A549 (cell line): ENCODE measurements at regions not wholly inside any gene's neighbourhood (a gene's known extent, or its start where the extent isn't known, plus 50 kb on each side); places are given as distances from the start of the nearest gene placed in this dataset.

ENCODE experiments used
- ATAC-seq, 2 experiments: fragments of 200-7000 bp in 1 of 2; fragments of >200 bp in 1 of 2; cut with Nextera tagmentation in 1 of 2; cut with Tn5 transposase in 1 of 2; 3 replicates each; pipeline versions ENCODE4 v1.8.0 to v1.9.1; 2018 to 2020; ENCODE audit warnings: mild to moderate bottlenecking in 1 of 2, moderate library complexity in 1 of 2
- CTCF ChIA-PET: fragments of 300-600 bp; sonication (Branson Sonifier 250); formaldehyde crosslinking; extraction: SDS; loops from one replicate; lab custom pipeline; 2021; ENCODE audit warnings: antibody characterized with exemption, inconsistent platforms; lab: Yijun Ruan, JAX
- POLR2A ChIA-PET: fragments of 350-600 bp; formaldehyde crosslinking; extraction: SDS; loops from one replicate; lab custom pipeline; 2021; ENCODE audit warnings: antibody characterized with exemption, inconsistent platforms; lab: Yijun Ruan, JAX
- DNase-seq, 2 experiments: peaks; one replicate each; pipeline versions ENCODE4 v3.0.0 to v3.0.0-alpha.2; 2011 to 2016; ENCODE audit warnings: low read depth in 1 of 2, low spot score in 1 of 2
- FAIRE-seq: peaks from 2 replicates; lab custom pipeline; 2011; peaks lifted over from hg19 to GRCh38; lab: Jason Lieb, UNC
- H3K27ac ChIP-seq, 2 experiments: fragments of >200 bp; sonication (Bioruptor Twin); formaldehyde crosslinking; 3 replicates each; pipeline ENCODE4 v1.5.1; 2016 to 2017
- H3K4me1 ChIP-seq: fragments of >200 bp; sonication (Bioruptor Twin); formaldehyde crosslinking; 3 replicates; pipeline ENCODE4 v1.6.1; 2016
- H3K4me2 ChIP-seq: fragments of >200 bp; sonication (Bioruptor Twin); formaldehyde crosslinking; 3 replicates; pipeline ENCODE4 v1.6.1; 2016
- H3K4me3 ChIP-seq: fragments of >200 bp; sonication (Bioruptor Twin); formaldehyde crosslinking; 3 replicates; pipeline ENCODE4 v1.5.1; 2016
- H3K9me3 ChIP-seq: fragments of >200 bp; sonication (Bioruptor Twin); formaldehyde crosslinking; 3 replicates; pipeline ENCODE4 v1.6.1; 2016
- CBX8 ChIP-seq: fragments of 200-600 bp; sonication (generic); IDR thresholded peaks from 2 replicates; pipeline ENCODE4 v1.6.1; 2016
- CHD4 ChIP-seq: fragments of 200-600 bp; sonication (generic); IDR thresholded peaks from 2 replicates; pipeline ENCODE4 v1.6.1; 2016; ENCODE audit warnings: antibody characterized with exemption, mild to moderate bottlenecking, borderline replicate concordance
- E2F6 ChIP-seq: IDR thresholded peaks from 2 replicates; pipeline ENCODE4 v1.6.1; 2012; ENCODE audit warnings: low read depth, borderline replicate concordance
- EHMT2 ChIP-seq: fragments of 200-600 bp; sonication (generic); IDR thresholded peaks from 2 replicates; pipeline ENCODE4 v1.6.1; 2016; ENCODE audit warnings: antibody characterized with exemption, low read depth, mild to moderate bottlenecking, moderate library complexity
- FOSB ChIP-seq: fragments of 250-450 bp; sonication (Bioruptor Pico); IDR thresholded peaks from 2 replicates; pipeline ENCODE4 v1.5.0; 2020; ENCODE audit warnings: mild to moderate bottlenecking, moderate library complexity
- HOXB5 ChIP-seq: fragments of 250-450 bp; sonication (Bioruptor Pico); IDR thresholded peaks from 2 replicates; pipeline ENCODE4 v1.5.0; 2020; ENCODE audit warnings: mild to moderate bottlenecking, moderate library complexity
- KDM5A ChIP-seq: fragments of 200-600 bp; sonication (generic); IDR thresholded peaks from 2 replicates; pipeline ENCODE4 v1.6.1; 2016; ENCODE audit warnings: antibody characterized with exemption, mild to moderate bottlenecking
- MYC ChIP-seq: IDR thresholded peaks from 2 replicates; pipeline ENCODE4 v1.6.1; 2012; ENCODE audit warnings: mild to moderate bottlenecking, inconsistent platforms, low read length, improper control_type of control experiment, borderline replicate concordance
- NFE2L2 ChIP-seq: fragments of 150-350 bp; conservative IDR thresholded peaks from 2 replicates; pipeline ENCODE4 v1.6.1; 2014; ENCODE audit warnings: low read length
- NR3C1 ChIP-seq: fragments of >200 bp; sonication (Bioruptor Twin); formaldehyde crosslinking; IDR thresholded peaks from 3 replicates; pipeline ENCODE4 v1.6.1; 2017
- PBX3 ChIP-seq: IDR thresholded peaks from 2 replicates; pipeline ENCODE4 v1.6.1; 2012
- PHF8 ChIP-seq: fragments of 200-600 bp; sonication (generic); IDR thresholded peaks from 2 replicates; pipeline ENCODE4 v1.6.1; 2016; ENCODE audit warnings: low read depth, mild to moderate bottlenecking, antibody characterized with exemption, moderate library complexity, borderline replicate concordance
- POLR2A ChIP-seq: IDR thresholded peaks from 2 replicates; pipeline ENCODE4 v1.6.1; 2012; ENCODE audit warnings: mild to moderate bottlenecking, low read length
- RCOR1 ChIP-seq: fragments of 150-350 bp; IDR thresholded peaks from 2 replicates; pipeline ENCODE4 v1.6.1; 2014; ENCODE audit warnings: antibody characterized with exemption, low read length, low read depth
- REST ChIP-seq: fragments of 200-600 bp; sonication (generic); IDR thresholded peaks from 2 replicates; pipeline ENCODE4 v1.6.1; 2016; ENCODE audit warnings: antibody characterized with exemption, mild to moderate bottlenecking, moderate library complexity
- RNF2 ChIP-seq: fragments of 200-600 bp; sonication (generic); IDR thresholded peaks from 2 replicates; pipeline ENCODE4 v1.6.1; 2016; ENCODE audit warnings: low read depth, mild to moderate bottlenecking, antibody characterized with exemption, moderate library complexity, borderline replicate concordance
- TP53 ChIP-seq: fragments of 250-450 bp; sonication (Bioruptor Pico); IDR thresholded peaks from 2 replicates; pipeline ENCODE4 v1.5.0; 2021; ENCODE audit warnings: mild to moderate bottlenecking, moderate library complexity
- USF2 ChIP-seq: fragments of 450-650 bp; IDR thresholded peaks from 2 replicates; pipeline ENCODE4 v1.6.1; 2014; ENCODE audit warnings: antibody characterized with exemption
- ZFP36 ChIP-seq: fragments of 450-650 bp; IDR thresholded peaks from 2 replicates; pipeline ENCODE4 v1.6.1; 2014; ENCODE audit warnings: borderline replicate concordance; ENCODE audit not compliant: partially characterized antibody
- WGBS: methylation state at CpG from one replicate; pipeline ENCODE4 v1.1.6; 2017; ENCODE audit errors: missing lambda C conversion rate; 5-methylcytosine and 5-hydroxymethylcytosine counted together
- TF ChIP-seq, protein P1 (sequence below): IDR thresholded peaks from 2 replicates; pipeline ENCODE4 v1.6.1; 2012

DNA sequence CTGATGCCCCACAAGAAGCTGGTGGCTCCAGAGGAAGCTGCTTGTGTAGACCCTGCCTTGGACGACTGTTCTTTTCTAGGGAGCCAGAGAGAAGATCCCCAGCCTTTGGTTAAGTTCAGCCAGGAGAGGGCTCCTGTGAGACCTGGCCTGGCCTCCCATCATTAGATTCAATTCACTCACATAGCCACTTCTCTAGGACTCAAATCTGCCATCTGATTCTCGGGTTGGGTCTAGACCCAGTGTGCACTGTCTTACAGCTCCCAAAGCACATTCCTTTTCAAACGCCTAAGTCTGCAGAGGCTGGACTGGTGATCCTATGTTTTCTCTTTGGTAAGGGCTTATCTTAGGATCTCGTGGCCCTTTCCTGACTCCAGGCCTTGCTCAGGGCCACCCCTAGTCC, 81.7 kb upstream of the NPHP3 start:
- H3K27ac ChIP-seq: no peak overlapping the region
- DNase-seq (no peak), ATAC-seq (peak in 1 of 2 experiments; percentile 35; a peak in 1 of 6 replicates), FAIRE-seq (no peak)
- H3K4me2 ChIP-seq: no peak overlapping the region
- WGBS: 7% methylated on average over 3 of the region's 4 CpGs
- no peak for TF ChIP-seq USF2
- TF ChIP-seq PBX3: no peak
- TF ChIP-seq CBX8: no peak
- no peak for TF ChIP-seq MYC
- TF ChIP-seq ZFP36: no peak
- TF ChIP-seq POLR2A: no peak
- no peak for TF ChIP-seq E2F6
- no peak for TF ChIP-seq KDM5A
- TF ChIP-seq, protein P1, sequence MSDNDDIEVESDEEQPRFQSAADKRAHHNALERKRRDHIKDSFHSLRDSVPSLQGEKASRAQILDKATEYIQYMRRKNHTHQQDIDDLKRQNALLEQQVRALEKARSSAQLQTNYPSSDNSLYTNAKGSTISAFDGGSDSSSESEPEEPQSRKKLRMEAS: no peak
- no peak for TF ChIP-seq FOSB (CRISPR knock-in tag)
- no peak for TF ChIP-seq NFE2L2
- TF ChIP-seq EHMT2: no peak
- TF ChIP-seq PHF8: no peak
- TF ChIP-seq REST: no peak
- no peak for TF ChIP-seq CHD4
- TF ChIP-seq RCOR1: no peak
- H3K9me3 ChIP-seq: no peaks in the 10 kb centered on the region
- H3K4me1 ChIP-seq: no peaks in the 10 kb centered on the region
- POLR2A ChIA-PET: no interaction called here
- H3K4me3 ChIP-seq: no peak overlapping the region
- CTCF ChIA-PET: no interaction called here

DNA sequence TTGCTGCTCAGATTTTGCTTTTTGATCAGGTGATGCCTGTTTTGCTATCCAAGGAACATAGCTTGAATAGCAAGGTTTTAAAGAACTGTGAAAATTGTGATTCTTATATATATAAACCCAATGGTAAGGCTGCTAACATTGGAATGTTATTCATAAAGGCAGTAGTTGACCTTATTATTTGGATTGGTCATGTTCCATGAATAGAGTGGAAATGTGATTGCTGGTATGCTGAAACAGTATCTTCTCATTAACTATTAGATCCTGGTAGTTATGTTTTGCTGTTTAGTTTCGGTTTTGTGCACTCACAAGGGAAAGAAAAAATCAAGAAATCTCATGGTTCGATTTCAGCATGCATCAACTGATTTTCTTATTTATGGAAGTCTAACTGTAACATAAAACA, 78.7 kb upstream of the NPHP3 start:
- Histone ChIP-seq H3K9me3 (no peaks in the 10 kb centered on the region), H3K27ac (no peak overlapping the region), H3K4me2 (no peak overlapping the region)
- POLR2A ChIA-PET: no interaction called here
- no peak for TF ChIP-seq RNF2
- TF ChIP-seq POLR2A: no peak
- no peak for TF ChIP-seq FOSB (CRISPR knock-in tag)
- TF ChIP-seq HOXB5 (CRISPR knock-in tag): no peak
- TF ChIP-seq TP53: no peak
- TF ChIP-seq PBX3: no peak
- no peak for TF ChIP-seq PHF8
- no peak for TF ChIP-seq NR3C1
- TF ChIP-seq, all 56 proteins: peak for 0
- CTCF ChIA-PET: no interaction called here
- FAIRE-seq: no peak
- WGBS: 6% methylated on average over 2 of the region's 2 CpGs
- DNase-seq: no peak
- Histone ChIP-seq H3K4me3 (no peak overlapping the region), H3K4me1 (no peaks in the 10 kb centered on the region)
- no peak for ATAC-seq
